BJ (cell line): ENCODE measurements at regions not wholly inside any gene's neighbourhood (a gene's known extent, or its start where the extent isn't known, plus 50 kb on each side); places are given as distances from the start of the nearest gene placed in this dataset.

Experiments
- CTCF ChIA-PET: fragments of 350-600 bp; formaldehyde crosslinking; extraction: SDS; loops from one replicate; lab custom pipeline; 2021; ENCODE audit warnings: antibody characterized with exemption, inconsistent platforms; lab: Yijun Ruan, JAX
- POLR2A ChIA-PET: fragments of 300-600 bp; sonication (Branson Sonifier 250); formaldehyde crosslinking; extraction: SDS; loops from one replicate; lab custom pipeline; 2021; ENCODE audit warnings: antibody characterized with exemption; lab: Charles Lee
- DNase-seq: peaks from one replicate; pipeline ENCODE4 v3.0.0-alpha.2; 2011; ENCODE audit warnings: low read depth
- H3K27me3 ChIP-seq: 2 replicates; pipeline ENCODE4 v1.6.0; 2011; ENCODE audit warnings: low read length; ENCODE audit not compliant: control insufficient read depth, insufficient read depth
- H3K36me3 ChIP-seq: 2 replicates; pipeline ENCODE4 v1.5.1; 2011; ENCODE audit warnings: low read length; ENCODE audit not compliant: control insufficient read depth, insufficient read depth
- H3K4me3 ChIP-seq: 2 replicates; pipeline ENCODE4 v1.5.1; 2011; ENCODE audit warnings: low read depth, mild to moderate bottlenecking, control low read depth, low read length
- TF ChIP-seq, protein P1 (sequence below): IDR thresholded peaks from 2 replicates; pipeline ENCODE4 v1.5.1; 2011; ENCODE audit warnings: low read depth, mild to moderate bottlenecking, control low read depth, inconsistent platforms, low read length, moderate library complexity; ENCODE audit not compliant: insufficient read depth

DNA sequence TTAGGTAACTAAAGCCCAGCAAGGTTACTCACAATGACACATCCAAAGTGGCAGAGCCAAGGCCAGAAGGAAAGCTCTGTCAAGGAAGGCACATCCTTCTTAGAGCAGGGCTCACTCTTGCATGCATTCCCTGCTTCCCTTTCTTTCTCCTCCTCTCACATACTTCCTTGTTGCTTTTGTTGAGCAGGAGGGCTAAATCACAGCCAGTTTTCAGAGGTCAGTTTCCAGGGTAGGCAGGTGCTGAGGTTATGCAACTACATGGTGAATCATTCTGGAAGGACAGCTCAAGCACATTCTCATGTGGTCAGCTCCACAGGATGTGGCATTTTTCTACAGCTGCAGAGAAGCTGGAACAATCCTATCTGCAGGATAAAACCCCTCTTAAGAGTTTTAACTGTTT is 275.6 kb downstream of the ZNF621 start:
- peak; percentile 16 for DNase-seq
- TF ChIP-seq, protein P1, sequence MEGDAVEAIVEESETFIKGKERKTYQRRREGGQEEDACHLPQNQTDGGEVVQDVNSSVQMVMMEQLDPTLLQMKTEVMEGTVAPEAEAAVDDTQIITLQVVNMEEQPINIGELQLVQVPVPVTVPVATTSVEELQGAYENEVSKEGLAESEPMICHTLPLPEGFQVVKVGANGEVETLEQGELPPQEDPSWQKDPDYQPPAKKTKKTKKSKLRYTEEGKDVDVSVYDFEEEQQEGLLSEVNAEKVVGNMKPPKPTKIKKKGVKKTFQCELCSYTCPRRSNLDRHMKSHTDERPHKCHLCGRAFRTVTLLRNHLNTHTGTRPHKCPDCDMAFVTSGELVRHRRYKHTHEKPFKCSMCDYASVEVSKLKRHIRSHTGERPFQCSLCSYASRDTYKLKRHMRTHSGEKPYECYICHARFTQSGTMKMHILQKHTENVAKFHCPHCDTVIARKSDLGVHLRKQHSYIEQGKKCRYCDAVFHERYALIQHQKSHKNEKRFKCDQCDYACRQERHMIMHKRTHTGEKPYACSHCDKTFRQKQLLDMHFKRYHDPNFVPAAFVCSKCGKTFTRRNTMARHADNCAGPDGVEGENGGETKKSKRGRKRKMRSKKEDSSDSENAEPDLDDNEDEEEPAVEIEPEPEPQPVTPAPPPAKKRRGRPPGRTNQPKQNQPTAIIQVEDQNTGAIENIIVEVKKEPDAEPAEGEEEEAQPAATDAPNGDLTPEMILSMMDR, result no peak
- Histone ChIP-seq H3K36me3 (no peaks in the 10 kb centered on the region), H3K4me3 (no peak overlapping the region), H3K27me3 (no peaks in the 10 kb centered on the region)
- ChIA-PET CTCF (no interaction called here), POLR2A (no interaction called here)

DNA sequence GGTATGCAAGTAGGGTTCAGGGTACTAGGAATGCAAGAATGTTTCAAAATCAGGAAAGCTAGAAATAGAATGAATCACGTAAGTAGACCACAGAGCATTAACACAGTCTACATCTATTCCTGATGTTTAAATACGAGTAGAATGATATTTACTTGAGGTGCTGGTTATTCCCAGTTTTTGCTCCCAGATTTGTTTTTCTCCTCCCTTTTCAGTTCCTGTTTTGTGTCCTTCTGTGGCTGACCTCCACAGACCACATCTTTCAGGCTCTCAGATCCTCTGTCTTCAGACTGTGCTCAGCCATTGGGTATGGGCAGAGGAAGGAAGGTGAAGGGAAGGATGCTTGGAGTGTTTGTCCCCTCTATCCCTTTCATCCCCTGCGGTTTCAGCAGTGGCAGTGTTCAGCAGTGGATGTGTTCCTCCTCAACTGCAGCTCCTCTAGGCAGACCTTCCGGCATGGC is 276.6 kb downstream of the ZNF621 start:
- no peak for DNase-seq
- POLR2A ChIA-PET, result no interaction called here
- CTCF ChIA-PET, result interaction anchor here (0.7 kb wide), 1 partner anchor 152 kb away, joined by 3 read pairs; no protein-coding TSS in a partner anchor
- TF ChIP-seq, protein P1, result no peak
- H3K36me3 ChIP-seq, result no peaks in the 10 kb centered on the region
- H3K4me3 ChIP-seq, result no peak overlapping the region
- no peaks in the 10 kb centered on the region for H3K27me3 ChIP-seq

DNA sequence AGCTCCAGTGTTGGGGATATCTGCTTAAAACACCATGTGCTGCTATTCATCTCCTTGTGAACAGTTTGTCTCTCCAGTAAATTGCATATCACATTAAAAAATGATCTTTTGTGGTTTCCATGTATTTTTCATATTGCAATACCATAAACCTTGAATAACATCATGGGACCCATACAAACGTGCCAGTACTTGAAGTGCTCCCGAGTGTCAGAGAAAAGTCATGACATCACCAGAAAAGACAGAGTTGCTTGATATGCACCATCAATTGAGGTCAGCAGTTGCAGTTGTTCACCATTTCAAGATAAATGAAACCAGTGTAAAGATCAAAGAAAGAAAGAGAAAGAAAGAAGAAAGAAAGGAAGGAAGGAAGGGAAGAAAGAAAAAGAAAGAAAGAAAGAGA is 278.6 kb downstream of the ZNF621 start:
- TF ChIP-seq, protein P1, result no peak
- Histone ChIP-seq H3K27me3 (no peaks in the 10 kb centered on the region), H3K36me3 (no peaks in the 10 kb centered on the region), H3K4me3 (no peak overlapping the region)
- ChIA-PET CTCF (no interaction called here), POLR2A (no interaction called here)
- DNase-seq, result no peak

DNA sequence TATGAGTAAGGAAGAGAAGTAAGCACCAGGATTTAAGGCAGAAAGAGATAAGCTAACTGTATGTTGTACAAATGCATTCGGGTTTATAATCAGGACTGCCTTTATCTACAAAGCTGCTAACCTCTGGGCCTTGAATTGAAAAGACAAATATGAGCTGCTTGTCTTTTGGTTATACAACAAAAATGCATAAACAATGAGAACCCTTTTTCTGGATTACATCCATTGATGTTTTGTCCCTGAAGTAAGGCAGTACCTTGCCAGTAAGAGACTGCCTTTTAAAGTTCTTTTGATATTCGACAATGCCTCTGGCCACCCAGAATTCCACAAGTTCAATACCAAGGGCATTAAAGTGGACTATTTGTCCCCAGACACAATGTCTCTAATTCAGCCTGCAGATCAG is 280.7 kb downstream of the ZNF621 start:
- Histone ChIP-seq H3K4me3 (no peak overlapping the region), H3K36me3 (no peaks in the 10 kb centered on the region), H3K27me3 (no peaks in the 10 kb centered on the region)
- TF ChIP-seq, protein P1, result no peak
- ChIA-PET CTCF (no interaction called here), POLR2A (no interaction called here)
- no peak for DNase-seq

DNA sequence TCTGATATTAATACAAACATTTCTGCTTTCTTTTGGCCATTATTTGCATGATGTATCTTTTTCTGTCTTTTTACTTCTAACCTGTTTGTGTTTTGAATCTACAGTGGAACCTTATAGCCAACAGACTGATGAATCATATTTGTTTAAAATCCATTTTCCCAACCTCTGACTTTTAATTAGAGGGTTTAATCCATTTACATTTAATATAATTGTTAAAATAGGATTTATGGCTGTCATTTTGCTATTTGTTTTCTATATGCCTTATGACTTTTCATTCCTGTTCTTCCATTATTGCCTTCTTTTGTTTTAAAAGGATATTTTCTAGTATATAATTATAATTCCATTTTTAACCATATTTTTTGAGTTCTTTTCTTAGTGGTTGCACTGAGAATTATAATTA is 286.1 kb downstream of the ZNF621 start:
- CTCF ChIA-PET, result no interaction called here
- POLR2A ChIA-PET, result no interaction called here
- TF ChIP-seq, protein P1, result no peak
- Histone ChIP-seq H3K27me3 (no peaks in the 10 kb centered on the region), H3K36me3 (no peaks in the 10 kb centered on the region), H3K4me3 (no peak overlapping the region)
- no peak for DNase-seq
